GM20431 (cell line): ENCODE measurements at regions not wholly inside any gene's neighbourhood (a gene's known extent, or its start where the extent isn't known, plus 50 kb on each side); places are given as distances from the start of the nearest gene placed in this dataset.

ENCODE experiments used
- in situ Hi-C: fragments of 300-500 bp; cut with MseI, MboI; formaldehyde crosslinking; loops from one replicate; pipeline ENCODE4 v1.15.0; 2020; ENCODE audit warnings: low sequenced_read_pairs; ENCODE audit not compliant: unreplicated experiment

DNA sequence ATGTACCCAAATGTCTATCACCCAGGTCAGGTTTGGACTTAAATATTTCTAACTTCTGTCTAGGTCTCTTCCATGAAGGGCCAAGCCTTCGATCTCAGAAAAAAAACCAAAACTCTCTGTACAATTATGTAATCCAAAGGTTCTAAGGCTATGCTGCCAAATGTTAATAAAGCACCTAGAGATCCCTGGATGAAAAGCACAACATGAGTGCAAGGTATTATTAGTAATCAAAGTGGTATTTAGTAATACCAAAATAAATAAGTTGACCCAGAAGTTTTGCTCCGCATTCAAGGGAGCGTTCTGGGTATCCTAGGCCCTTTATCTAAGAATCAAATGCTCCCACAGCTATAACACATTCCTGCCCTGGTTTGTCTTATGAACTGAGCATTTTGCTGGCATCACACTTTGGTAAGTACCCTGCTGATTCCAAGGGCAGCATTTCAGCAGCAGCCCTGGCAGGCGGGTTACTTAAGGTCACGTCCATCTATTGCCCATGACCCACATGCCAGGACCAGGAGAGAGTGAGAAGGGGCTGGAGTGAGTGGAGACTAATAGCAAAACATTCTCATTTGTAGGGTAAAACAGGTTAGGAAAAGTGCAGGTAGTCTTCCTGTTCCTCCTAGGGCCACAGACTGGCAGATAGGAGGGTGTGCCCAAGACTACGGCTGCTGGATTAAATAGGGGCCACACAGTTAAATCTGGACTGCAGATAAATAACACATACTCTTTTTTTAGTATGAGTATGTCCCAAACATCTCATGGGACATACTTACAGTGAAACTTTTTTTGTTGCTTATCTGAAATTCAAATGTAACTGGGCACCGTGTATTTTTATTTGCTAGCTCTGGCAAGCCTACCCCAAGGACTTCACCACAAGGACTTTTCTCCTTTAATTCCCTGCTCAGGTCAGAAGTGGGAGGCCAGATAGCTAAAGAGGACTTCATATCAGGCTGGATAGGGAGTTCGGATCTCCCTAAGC is 76.0 kb upstream of the SNRK start:
- in situ Hi-C loops, result no loop called here

DNA sequence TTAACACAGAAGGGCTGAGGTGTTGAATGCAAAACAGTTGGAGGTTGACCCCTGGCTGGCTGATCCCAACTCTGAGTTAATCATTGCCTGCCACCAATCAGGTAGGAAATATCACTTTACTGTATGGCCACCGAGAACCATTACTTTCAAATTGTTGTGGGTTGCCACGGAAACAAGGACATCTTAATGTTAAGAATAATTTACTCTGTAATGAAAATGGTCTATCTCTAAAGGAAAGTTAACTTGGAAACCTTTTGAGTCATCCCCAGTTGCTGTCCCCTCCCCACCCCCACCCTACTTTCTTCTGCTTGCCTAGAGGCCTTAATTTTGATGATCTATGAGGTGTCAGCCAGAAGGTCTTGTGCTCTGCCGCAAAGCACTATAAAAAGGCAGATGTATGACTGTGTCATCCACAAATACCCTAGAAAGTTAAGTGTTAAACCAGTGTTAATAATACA is 78.7 kb upstream of the SNRK start:
- in situ Hi-C loops, result no loop called here

DNA sequence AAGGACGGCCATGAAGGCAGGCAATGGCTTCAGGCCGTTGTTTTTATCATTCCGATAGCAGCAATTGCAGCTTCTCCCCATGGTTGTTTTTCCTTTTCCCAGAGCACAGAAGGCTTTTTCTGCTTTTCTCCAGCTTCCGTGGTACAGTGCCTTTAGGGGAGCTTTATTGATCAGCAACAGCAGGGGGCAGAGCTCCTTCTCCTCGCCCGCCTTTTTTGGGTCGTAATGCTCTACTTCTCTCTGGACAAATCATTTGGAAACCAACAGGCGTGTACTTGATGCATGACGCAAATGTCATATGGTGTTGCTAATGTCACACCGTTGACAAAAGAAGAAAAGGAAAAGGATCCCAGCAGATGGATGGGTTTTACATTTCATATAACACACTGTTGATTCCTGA is 79.7 kb upstream of the SNRK start:
- in situ Hi-C loops, result no loop called here

DNA sequence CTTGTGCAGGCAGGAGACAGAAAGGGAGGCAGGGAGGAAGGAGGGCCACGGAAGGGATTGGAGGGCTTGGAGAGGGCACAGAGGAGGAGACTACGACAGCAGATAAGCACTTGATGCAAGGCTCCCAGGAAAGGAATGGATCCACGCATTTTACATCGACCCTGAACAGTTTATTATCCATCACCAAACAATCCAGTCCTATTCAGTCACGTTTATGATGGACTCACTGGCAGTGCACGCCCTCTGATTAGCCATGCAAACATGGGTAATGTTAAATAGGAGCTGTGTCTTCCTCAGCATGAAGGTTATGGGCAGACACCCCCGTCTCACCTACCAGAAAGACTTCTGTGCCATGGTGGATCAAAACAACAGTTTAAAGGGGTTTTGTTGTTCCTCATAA is 80.2 kb upstream of the SNRK start:
- in situ Hi-C loops, result no loop called here

DNA sequence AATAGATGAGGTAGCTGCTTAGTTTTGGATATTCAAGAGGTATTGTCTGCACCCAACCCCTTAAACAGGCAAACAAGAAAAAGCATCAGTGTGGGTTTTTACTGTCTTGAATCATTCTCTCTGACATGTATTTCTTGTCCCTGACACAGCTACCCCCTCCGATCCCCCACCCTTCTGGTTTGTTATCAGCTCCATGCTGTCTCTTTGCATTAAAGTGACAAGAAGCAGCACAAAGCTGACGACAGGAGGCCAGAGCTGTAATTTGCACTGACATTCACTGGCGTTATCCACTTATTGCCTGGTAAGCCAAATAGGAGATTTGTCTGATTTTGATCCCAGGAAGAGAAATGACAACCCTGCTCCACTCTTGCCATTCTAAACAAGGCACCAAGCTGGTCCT is 83.3 kb upstream of the SNRK start:
- in situ Hi-C loops, result no loop called here

DNA sequence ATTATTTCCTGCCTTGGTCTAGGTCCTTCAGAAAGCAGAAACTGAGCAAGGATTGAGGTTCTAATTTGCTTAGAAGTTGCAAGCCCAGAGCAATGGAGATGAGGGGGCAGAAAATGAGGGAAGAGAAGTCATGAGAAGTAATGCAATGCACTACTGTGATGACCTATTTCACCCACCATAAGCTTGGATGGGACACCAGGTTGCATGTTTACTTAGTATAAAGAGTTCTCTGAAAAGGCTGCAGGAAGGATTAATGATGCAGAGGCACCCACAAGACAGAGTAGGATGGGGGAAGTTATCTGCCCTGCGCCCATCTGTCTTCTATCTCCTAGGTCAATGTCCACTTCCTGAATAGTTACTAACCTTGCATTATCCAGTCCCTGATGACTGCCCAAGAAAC is 84.8 kb upstream of the SNRK start:
- in situ Hi-C loops, result no loop called here

DNA sequence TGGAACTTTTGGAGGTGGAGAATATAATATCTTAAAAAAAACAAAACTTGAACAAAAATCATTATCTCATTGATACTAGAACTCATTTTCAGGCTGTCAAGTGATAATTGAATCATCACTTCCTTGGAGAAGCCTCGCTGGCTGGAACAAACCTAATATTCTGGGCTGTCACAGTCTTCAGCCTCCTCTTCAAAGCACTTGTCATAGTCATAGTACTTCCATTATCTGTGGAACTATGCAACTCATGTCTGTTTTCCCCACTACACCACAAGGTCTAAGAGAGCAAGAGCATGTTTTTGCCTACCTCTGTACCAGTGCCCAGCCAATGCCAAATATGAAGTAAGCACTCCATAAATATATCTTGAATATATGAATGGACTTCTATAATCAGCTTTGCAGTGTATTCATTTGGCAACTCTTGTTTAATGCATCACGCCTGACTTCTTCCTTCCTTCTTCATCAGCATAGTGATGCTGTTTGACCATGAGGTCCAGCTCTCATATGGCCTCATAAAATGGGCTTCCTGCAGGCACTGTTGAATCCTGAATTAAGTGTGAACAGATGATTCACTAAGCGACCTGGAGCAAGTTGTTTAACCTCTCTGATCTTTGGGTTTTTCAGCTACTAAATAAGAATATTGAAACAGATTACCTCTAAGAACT is 86.6 kb upstream of the SNRK start:
- in situ Hi-C loops, result no loop called here

DNA sequence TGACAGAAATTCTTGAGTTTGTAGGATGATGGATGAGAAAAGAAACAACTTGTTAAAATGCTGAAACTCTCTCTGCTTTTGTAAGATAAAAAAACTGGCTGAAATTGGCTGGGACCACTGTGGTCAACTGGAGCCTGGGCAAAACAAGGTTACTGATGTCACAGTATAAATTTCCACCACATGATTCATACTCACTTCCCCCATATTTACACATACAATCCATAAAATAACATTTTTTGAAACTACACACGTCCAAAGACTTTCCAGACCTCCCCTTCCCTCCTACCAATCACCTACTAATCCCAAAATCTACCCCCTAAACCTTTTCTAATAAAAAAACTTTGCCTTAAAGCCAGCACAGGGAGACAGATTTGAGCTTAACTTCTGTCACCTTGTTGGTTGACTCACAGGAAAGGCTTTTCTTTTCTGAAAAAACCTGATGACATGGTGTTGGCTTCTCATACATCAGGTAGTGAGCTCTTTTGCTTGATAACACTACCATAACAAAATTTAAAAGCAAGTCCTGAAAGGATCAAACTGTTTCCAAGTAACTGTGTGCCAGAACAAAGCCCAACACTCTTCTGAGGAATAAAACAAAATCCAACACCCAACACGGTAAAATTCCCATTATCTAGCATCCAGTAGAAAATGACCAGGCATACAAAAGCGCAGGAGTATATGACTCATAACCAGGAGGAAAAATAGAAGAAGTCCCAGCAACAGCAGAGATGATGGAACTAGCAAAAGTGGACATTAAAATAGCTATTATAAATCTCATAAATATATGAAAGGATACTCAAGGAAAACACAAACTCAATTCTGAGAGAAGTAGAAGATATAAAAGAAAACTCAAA is 87.3 kb upstream of the SNRK start:
- in situ Hi-C loops, result no loop called here

DNA sequence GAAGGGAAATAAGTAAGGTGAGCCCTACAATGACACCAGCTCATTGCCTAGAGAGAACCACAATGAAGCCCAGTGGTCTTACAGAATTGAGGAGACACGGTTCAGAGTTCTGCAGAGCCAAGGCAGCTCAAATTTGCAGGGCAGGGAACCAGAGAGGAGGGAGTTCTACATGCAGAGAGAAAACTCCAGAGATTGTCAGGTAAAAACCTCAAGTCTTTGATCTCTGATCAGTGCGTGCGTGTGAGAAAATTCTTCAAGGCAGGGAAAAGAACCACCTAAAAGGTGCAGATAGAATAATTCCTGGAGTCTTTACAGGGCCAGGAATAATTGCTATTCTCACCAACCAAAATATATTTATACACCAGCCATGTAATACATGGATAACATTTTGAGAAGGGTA is 88.0 kb upstream of the SNRK start:
- in situ Hi-C loops, result no loop called here

DNA sequence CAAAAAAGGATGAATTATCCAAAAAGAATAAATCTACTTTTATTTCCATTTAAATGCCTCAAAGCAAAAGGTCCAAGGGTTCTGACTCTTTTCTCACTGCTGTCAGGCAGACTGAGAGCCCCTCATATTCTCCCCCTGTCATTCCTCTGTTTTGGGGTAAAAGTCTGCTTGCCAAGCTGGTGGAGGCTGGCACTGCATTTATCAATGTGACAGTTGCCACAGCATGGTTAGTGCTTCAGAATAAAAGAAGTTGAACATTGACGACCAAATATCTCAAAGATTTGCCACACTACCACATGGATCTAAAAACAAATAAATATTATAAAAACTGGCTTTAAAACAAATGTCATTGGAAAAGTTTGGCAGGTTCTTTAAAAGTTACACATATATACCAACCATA is 89.2 kb upstream of the SNRK start:
- in situ Hi-C loops, result no loop called here

DNA sequence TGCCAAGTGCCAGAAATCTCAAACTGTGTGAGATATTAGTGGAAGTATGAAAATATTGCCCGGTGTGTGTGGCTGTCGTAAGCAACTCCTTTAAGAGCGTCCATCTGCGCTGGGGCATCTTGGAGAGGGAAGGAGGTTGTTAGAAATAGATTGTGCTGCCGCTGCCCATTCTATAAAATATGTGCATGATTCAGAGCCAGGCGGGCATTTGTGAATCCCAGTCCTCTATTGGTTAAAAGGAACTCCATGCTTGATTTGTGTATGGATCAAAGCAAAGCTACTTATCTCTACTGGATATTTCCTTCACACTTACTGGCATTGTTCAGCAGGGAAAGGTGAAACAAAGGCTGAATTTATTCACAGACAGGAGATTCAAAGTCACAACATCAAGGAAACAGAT is 89.6 kb upstream of the SNRK start:
- in situ Hi-C loops, result no loop called here

DNA sequence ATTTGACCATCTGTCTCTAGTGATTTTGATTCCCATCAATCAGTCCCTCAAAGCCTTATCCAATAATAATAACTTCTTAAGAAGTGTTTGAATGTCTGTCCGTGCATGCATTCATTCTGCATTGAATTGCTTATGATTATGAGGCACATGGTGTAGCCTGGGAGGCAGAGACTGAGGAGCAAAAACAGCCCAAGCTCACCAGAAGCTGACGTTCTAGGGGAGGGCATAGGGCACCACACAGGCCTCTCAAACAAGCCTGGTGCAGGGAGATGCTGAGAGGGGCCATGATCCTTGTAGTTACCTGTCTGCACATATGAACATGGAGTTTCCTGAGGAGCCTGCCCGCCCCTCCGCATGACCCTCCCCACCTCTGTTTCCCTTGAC is 89.2 kb upstream of the POMGNT2 start:
- in situ Hi-C loops, result no loop called here

DNA sequence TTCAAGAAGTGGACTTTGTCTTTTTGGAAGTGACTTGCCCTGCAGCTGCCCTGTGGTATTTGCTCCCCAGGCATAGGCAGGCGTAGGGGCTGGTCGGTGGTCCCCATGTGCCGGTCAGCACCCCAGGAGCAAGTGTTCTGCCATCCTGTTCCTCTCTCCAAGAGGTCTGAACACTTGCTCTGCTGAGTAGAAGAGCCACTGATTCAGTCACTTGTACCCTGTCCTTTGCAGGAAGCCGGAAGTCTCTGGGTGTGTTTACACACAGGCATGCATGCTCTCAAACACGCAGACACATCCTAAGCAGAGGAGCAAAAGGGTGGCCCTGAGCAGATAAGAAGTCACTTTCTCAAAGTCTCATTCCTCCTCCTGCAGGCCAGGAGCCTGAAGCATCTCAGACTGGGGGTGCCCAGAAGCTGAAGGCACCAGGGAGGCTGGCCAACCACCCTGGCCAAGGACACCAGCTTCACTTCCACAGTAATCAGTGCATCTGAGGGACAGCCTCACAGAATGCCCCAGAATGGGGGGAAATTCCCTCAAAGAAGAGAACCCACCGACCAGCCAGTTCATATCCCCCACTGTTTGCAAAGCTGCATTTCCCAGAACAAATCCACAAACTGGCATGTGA is 88.7 kb upstream of the POMGNT2 start:
- in situ Hi-C loops, result no loop called here

DNA sequence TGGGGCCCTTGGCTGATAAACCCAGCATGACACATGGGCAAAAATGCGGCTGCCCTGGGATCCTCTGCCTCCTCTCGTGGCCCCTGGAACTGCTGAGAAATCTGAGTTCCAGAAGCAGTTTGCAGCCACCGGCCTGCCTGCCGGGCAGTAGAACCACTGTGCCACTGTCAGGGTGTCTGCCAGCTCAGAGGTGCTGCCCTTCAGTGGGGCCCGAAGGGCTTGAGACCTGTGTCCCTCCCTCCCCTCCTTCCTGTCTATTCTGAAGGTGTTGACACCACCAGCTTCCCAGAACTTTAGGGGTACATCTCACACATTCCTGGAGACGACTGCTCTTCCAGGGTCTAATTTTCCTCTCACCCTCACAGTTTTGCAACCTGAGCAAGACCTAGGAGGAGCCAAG is 88.2 kb upstream of the POMGNT2 start:
- in situ Hi-C loops, result no loop called here

DNA sequence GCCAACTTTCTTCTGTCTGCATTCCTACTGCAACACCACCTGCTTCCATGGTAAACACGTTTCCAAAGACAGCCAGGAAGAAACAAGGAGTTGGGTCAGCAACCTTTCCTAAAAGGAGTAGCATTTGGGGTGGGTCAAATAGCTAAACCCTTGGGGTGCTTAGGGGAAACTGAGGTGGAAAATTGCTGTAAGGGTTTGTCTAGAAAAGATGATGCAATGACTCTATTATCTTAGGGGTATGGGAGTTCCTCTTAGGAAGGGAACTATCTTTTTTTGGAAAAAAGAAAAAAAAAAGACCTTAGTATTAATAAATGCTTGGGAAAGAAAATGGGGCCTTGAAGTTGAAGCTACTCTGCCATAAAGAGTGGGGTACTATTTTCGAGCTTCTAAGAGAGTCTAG is 86.1 kb upstream of the POMGNT2 start:
- in situ Hi-C loops, result no loop called here

DNA sequence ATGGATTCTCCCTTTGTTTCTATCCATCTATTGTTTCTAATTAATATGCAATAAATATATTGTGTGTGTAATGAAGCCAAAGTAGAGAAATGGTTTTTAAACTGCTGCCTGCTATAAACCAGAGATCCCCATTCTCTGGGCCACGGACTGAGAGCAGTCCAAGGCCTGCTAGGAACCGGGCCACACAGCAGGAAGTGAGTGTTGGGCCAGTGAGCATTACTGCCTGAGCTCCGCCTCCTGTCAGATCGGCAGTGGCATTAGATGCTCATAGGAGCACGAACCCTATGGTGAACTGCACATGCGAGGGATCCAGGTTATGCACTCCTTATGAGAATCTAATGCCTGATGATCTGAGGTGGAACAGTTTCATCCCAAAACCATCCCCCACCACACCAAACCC is 85.2 kb upstream of the POMGNT2 start:
- in situ Hi-C loops, result no loop called here

DNA sequence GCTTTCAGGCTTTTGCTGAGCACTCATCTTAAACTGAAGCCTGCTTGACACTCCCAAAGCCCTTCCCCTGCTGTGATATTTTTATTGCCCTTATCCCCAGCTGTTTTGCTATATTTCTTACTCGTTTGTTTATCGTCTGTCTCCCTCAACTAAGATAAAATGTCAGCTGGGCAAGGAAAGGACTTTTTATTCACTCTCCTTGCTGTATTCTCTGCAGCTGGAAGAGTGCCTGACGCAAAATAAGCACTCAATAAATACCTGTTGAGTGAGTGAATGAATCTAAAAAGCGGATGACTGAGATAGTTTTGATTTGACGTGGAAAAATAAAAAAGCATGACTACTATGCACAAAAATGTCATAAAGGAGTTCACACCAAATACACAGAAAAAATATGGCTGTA is 84.8 kb upstream of the POMGNT2 start:
- in situ Hi-C loops, result no loop called here

DNA sequence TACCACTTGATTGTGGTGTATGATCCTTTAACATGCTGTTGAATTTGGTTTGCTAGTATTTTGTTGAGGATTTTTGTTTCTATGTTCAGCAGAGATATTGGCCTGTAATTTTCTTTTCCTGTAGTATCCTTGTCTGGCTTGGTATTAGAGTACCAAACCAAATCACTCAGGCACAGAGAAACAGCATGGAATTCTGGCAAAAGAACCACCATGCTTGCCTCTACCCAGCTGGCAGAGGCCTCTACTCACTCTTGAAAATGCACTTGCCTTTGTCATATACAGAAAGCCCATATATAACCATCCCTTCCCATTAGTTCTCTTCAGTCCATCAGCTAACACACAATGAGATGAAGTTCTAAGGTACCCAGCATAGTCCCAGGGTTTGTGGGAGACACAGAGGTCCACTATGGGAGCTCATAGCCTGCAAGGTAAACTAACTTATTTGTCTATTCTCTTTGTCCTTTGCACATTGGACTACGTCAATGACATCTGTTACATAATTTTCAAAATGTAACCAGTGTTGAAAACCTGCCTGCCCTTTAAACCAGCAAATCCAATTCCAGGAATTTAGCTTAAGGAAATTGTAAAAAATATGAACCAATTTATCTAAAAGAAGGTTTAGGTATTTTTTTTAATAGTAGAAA is 82.1 kb upstream of the POMGNT2 start:
- in situ Hi-C loops, result no loop called here

DNA sequence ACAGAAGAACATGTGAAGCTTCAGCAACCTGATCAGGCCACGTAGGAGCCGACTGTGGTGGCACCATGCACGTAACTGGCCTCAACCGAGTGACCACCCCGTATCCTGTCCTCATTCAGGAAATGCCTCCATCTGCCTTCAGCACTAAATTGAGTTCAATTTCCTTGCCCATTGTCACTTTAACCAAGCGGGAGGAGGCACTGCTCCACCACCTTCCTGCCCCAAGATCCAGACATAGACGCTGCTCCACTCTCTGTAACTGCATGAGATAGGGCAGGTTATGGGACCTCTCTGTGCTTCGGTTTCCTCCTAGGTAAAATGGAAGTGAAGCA is 80.1 kb upstream of the POMGNT2 start:
- in situ Hi-C loops, result no loop called here
